HepG2 (cell line): ENCODE measurements at regions not wholly inside any gene's neighbourhood (a gene's known extent, or its start where the extent isn't known, plus 50 kb on each side); places are given as distances from the start of the nearest gene placed in this dataset.

Experiments used
- ATAC-seq: fragments of 200-7000 bp; cut with Tn5 transposase; 3 replicates; pipeline ENCODE4 v1.9.1; 2020; ENCODE audit warnings: mild to moderate bottlenecking, moderate library complexity
- BruUV-seq: library from RNA; stranded (reverse); fragments of 400-500 nt; replicated peaks from 2 replicates; lab custom pipeline; 2021; lab: Mats Ljungman, UMichigan
- CTCF ChIA-PET: fragments of 300-600 bp; formaldehyde crosslinking; extraction: SDS; loops from one replicate; lab custom pipeline; 2021; ENCODE audit warnings: low total read pairs, inconsistent platforms, low intra/inter-chr PET ratio; lab: Yijun Ruan, JAX
- POLR2A ChIA-PET: fragments of 350-600 bp; sonication (Branson Sonifier 250); formaldehyde crosslinking; loops from one replicate; lab custom pipeline; 2020; ENCODE audit warnings: antibody characterized with exemption, inconsistent platforms; lab: Yijun Ruan, JAX
- DNase-seq: peaks from one replicate; pipeline ENCODE4 v3.0.0-alpha.2; 2015; ENCODE audit warnings: low spot score
- FAIRE-seq: peaks from 3 replicates; lab custom pipeline; 2011; peaks lifted over from hg19 to GRCh38; lab: Jason Lieb, UNC
- H2AFZ ChIP-seq: one replicate; pipeline ENCODE4 v1.6.1; 2011; ENCODE audit warnings: low read length, inconsistent platforms
- H3K27ac ChIP-seq: fragments of 300-600 bp; 3 replicates; pipeline ENCODE4 v1.8.0; 2011; ENCODE audit warnings: mixed run types, mild to moderate bottlenecking, mixed read lengths, low read length, inconsistent platforms; ENCODE audit not compliant: insufficient read depth; ENCODE audit errors: extremely low read length
- H3K27me3 ChIP-seq, 2 experiments: fragments of 200-600 bp in 1 of 2; 2 replicates in 1 of 2; 3 replicates in 1 of 2; pipeline versions ENCODE4 v1.6.0 to v1.8.0; 2011; ENCODE audit warnings: low read length in 2 of 2, mild to moderate bottlenecking in 2 of 2, moderate library complexity in 2 of 2, inconsistent platforms in 1 of 2; ENCODE audit not compliant: insufficient read depth in 2 of 2, control insufficient read depth in 1 of 2
- H3K36me3 ChIP-seq, 2 experiments: fragments of 200-600 bp in 1 of 2; replicated peaks in 1 of 2; 2 replicates in 1 of 2; 3 replicates in 1 of 2; pipeline versions ENCODE4 v1.5.1 to v1.8.0; 2011; ENCODE audit warnings: low read length in 2 of 2, inconsistent platforms in 1 of 2; ENCODE audit not compliant: insufficient read depth in 2 of 2, control insufficient read depth in 1 of 2
- H3K4me1 ChIP-seq: 2 replicates; pipeline ENCODE4 v1.5.1; 2012; ENCODE audit warnings: low read length, inconsistent platforms; ENCODE audit not compliant: insufficient read depth
- H3K4me2 ChIP-seq: 2 replicates; pipeline ENCODE4 v1.6.0; 2011; ENCODE audit warnings: low read depth, low read length, inconsistent platforms
- H3K4me3 ChIP-seq, 3 experiments: fragments of 200-600 bp in 1 of 3; sonication (generic), shearing (Covaris generic) in 1 of 3; replicated peaks in 1 of 3; 2 replicates each; pipeline ENCODE4 v1.5.1; 2011 to 2016; ENCODE audit warnings: low read length in 3 of 3, inconsistent platforms in 2 of 3, low read depth in 2 of 3, mild to moderate bottlenecking in 2 of 3, control low read depth in 1 of 3, mixed read lengths in 1 of 3; ENCODE audit not compliant: insufficient read depth in 1 of 3
- H3K79me2 ChIP-seq: one replicate; pipeline ENCODE4 v1.6.1; 2011; ENCODE audit warnings: low read length, inconsistent platforms; ENCODE audit not compliant: insufficient read depth
- H3K9ac ChIP-seq: 2 replicates; pipeline ENCODE4 v1.6.0; 2011; ENCODE audit warnings: mild to moderate bottlenecking, low read depth, low read length, inconsistent platforms; ENCODE audit not compliant: insufficient read depth
- H3K9me3 ChIP-seq: 2 replicates; pipeline ENCODE4 v1.5.1; 2012; ENCODE audit warnings: mild to moderate bottlenecking, low read length
- H4K20me1 ChIP-seq: 2 replicates; pipeline ENCODE4 v1.6.0; 2011; ENCODE audit warnings: inconsistent platforms, mild to moderate bottlenecking, low read length, moderate library complexity; ENCODE audit not compliant: insufficient read depth
- FOSL1 ChIP-seq: sonication (generic); formaldehyde crosslinking; IDR thresholded peaks from 2 replicates; pipeline ENCODE4 v1.9.0; 2021; ENCODE audit warnings: missing genetic modification reagents, borderline replicate concordance
- FOXJ3 ChIP-seq: sonication (generic); formaldehyde crosslinking; IDR thresholded peaks from 2 replicates; pipeline ENCODE4 v1.4.0; 2020; ENCODE audit warnings: missing genetic modification reagents, mild to moderate bottlenecking, borderline replicate concordance
- HMG20A ChIP-seq: IDR thresholded peaks from 2 replicates; pipeline ENCODE4 v1.6.1; 2016; ENCODE audit warnings: borderline replicate concordance
- HOXA3 ChIP-seq: sonication (generic); formaldehyde crosslinking; IDR thresholded peaks from 2 replicates; pipeline ENCODE4 v1.5.0; 2020; ENCODE audit warnings: missing genetic modification reagents
- HOXA9 ChIP-seq: sonication (generic); formaldehyde crosslinking; IDR thresholded peaks from 2 replicates; pipeline ENCODE4 v1.8.1; 2022; ENCODE audit warnings: missing genetic modification reagents, mild to moderate bottlenecking, moderate library complexity, borderline replicate concordance
- KLF12 ChIP-seq: sonication (generic); formaldehyde crosslinking; IDR thresholded peaks from 2 replicates; pipeline ENCODE4 v1.4.0; 2020; ENCODE audit warnings: missing genetic modification reagents, borderline replicate concordance
- KLF9 ChIP-seq: IDR thresholded peaks from 2 replicates; pipeline ENCODE4 v1.6.1; 2016; ENCODE audit warnings: low read depth
- SP2 ChIP-seq: sonication (generic); formaldehyde crosslinking; IDR thresholded peaks from 2 replicates; pipeline ENCODE4 v1.5.1; 2020; ENCODE audit warnings: mild to moderate bottlenecking, missing genetic modification reagents
- ZMYM3 ChIP-seq: sonication (generic); formaldehyde crosslinking; IDR thresholded peaks from 2 replicates; pipeline ENCODE4 v1.5.1; 2020; ENCODE audit warnings: mild to moderate bottlenecking, missing genetic modification reagents
- WGBS: methylation state at CpG from one replicate; pipeline ENCODE4 v1.1.6; 2017; ENCODE audit warnings: low lambda C conversion rate; 5-methylcytosine and 5-hydroxymethylcytosine counted together
- in situ Hi-C: cut with HindIII; loops from 2 replicates; pipeline ENCODE4 v1.10.0; 2017; ENCODE audit warnings: low pct_unique_long_range_greater_than_20kb; ENCODE audit not compliant: extremely low pct_ligation_motif_present
- intact Hi-C: fragments of 100-400 bp; cut with micrococcal nuclease; formaldehyde crosslinking; loops from one replicate; pipeline ENCODE4 v1.10.0; 2022; ENCODE audit not compliant: unreplicated experiment

DNA sequence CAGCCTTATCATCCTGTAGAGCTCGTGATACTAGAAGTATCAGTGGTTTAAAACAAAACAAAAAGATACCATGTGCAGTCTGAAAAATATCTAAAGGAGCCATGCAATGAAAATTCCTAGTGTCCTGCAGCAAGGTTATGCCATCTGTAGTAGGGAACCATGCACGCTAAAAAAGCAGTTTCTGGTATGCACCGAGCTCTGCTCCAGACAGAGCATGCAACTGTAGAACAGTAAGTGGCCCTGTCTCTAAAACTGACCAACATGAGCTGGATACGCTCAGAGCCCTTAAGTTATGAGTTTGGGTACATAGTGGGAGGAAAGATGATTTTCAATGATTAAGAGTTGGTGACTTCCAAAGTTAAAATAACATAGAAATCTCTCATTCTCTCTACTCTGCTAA lies 159.3 kb upstream of the ADAMTS5 start:
- Histone ChIP-seq H3K9me3 (peaks cover 91% of the 10 kb centered on the region), H3K4me3 (no peak overlapping the region), H3K27ac (no peak overlapping the region), H3K4me2 (no peak overlapping the region), H3K4me1 (no peaks in the 10 kb centered on the region), H4K20me1 (no peaks in the 10 kb centered on the region), H3K9ac (no peak overlapping the region), H2AFZ (no peak overlapping the region), H3K27me3 (no peaks in the 10 kb centered on the region), H3K79me2 (no peaks in the 10 kb centered on the region), H3K36me3 (no peaks in the 10 kb centered on the region)
- WGBS: 1% methylated on average over 4 of the region's 4 CpGs
- FAIRE-seq (no peak), DNase-seq (no peak), ATAC-seq (no peak)
- ChIA-PET CTCF (no interaction called here), POLR2A (no interaction called here)
- intact Hi-C loops: no loop called here
- no TSS peak for BruUV-seq
- in situ Hi-C loops: no loop called here
- TF ChIP-seq SP2 (CRISPR knock-in tag): no peak
- TF ChIP-seq HOXA3: no peak
- no peak for TF ChIP-seq KLF12 (CRISPR knock-in tag)
- TF ChIP-seq FOSL1 (CRISPR knock-in tag): no peak
- TF ChIP-seq ZMYM3 (CRISPR knock-in tag): no peak
- TF ChIP-seq KLF9 (CRISPR knock-in tag): no peak
- TF ChIP-seq, all 625 proteins: peak for 0

DNA sequence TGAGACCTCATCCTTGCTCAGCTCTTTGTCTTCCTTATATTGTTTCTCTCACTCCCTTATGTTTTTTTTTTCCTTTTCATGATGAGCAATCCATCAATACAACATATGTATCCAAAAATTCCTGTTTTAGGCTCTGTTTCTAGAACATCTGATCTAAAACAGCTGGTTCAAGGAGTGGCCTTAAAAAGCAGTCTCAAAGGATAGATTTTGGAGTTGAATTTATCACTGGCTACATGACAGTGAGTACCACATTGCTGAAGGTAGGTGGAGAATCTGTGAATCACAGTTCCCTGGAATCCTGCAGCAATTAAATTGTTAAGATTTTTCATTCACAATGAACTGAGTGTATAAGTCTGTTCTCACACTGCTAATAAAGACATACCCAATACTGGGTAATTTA lies 155.8 kb upstream of the ADAMTS5 start:
- Histone ChIP-seq H3K4me2 (no peak overlapping the region), H3K4me3 (no peak overlapping the region), H3K9ac (no peak overlapping the region), H4K20me1 (no peaks in the 10 kb centered on the region), H3K4me1 (no peaks in the 10 kb centered on the region), H3K27ac (no peak overlapping the region), H3K9me3 (peaks cover 95% of the 10 kb centered on the region), H3K36me3 (no peaks in the 10 kb centered on the region), H3K79me2 (no peaks in the 10 kb centered on the region)
- POLR2A ChIA-PET: no interaction called here
- FAIRE-seq (no peak), ATAC-seq (no peak), DNase-seq (no peak)
- no TSS peak for BruUV-seq
- CTCF ChIA-PET: no interaction called here
- intact Hi-C loops: no loop called here
- in situ Hi-C loops: no loop called here
- TF ChIP-seq FOXJ3 (CRISPR knock-in tag): no peak
- no peak for TF ChIP-seq HMG20A (CRISPR knock-in tag)
- TF ChIP-seq HOXA9: no peak
- TF ChIP-seq, all 625 proteins: peak for 0
- no peak overlapping the region for H2AFZ ChIP-seq
- H3K27me3 ChIP-seq: no peaks in the 10 kb centered on the region
